ENCODE measurements at regions not wholly inside any gene's neighbourhood (a gene's known extent, or its start where the extent isn't known, plus 50 kb on each side); places are given as distances from the start of the nearest gene placed in this dataset.

GRCh38 chr5:57561231-57561842 is 78.7 kb upstream of the ACTBL2 start:
- TF ChIP-seq ZFX (IDR thresholded peaks at IDR 0.05; ENCODE audit: borderline replicate concordance) (no peak), CTCF (IDR thresholded peaks at IDR 0.05) (no peak)

All from 22Rv1 (cell line).